GM21825 (cell line): ENCODE measurements at regions not wholly inside any gene's neighbourhood (a gene's known extent, or its start where the extent isn't known, plus 50 kb on each side); places are given as distances from the start of the nearest gene placed in this dataset.
A peak's percentile ranks its signal among the peaks of the same experiment; 100 is the strongest.
"Not testable (repeated sequence)": the region's sequence is repeated elsewhere in the genome, so short reads cannot be mapped to it uniquely, and the experiment has no call there.

ENCODE experiments used
- ATAC-seq: cut with Tn5 transposase; IDR thresholded peaks from one replicate; pipeline ENCODE4 v1.9.1; 2021; ENCODE audit warnings: mild to moderate bottlenecking, moderate library complexity; ENCODE audit not compliant: unreplicated experiment

DNA sequence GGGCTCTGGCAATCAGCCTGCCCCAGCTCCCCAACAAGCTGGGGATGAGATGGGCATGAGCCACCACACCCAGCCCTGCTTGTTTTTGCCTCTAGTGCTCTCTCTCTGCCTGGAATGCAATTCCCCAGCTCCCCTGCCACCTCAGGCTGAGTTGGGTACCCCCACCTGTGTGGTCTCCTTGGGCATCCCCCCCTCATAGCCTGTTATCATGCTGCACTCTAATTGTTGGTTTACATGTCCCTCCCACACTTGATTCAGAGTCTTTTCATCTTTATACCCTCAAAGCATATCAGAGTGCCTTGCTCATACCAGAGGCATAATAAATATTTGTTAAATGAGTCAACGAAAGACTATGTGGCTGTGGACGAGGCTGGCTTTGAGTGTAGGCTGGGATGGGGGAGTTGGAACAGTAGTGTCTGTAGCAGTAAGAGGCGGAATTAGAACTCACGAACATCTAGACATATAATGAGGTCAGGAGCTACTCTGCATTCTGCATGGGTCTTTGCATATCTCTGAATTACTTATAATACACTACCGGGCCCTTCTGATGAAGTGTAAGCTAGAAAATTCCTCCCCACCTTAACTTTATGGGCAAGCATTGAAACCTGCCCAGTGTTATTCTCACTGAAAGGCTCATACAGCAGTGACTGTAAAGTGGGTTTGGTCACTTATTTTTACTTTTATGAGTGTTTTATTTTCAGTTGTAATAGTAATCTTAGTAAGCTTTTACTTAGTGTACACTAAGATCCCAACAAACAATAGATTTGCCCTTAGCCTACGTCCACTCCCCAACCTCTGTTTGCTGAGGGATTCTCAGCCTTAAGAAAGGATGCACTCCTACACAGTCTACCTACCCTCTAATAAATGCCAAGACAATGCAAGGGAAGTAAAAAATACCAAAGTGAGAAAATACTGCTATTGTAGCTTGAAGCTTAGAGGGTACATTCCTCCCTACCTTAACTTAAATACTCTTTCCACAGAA lies 58.7 kb downstream of the EDN1 start:
- ATAC-seq, result no peak

DNA sequence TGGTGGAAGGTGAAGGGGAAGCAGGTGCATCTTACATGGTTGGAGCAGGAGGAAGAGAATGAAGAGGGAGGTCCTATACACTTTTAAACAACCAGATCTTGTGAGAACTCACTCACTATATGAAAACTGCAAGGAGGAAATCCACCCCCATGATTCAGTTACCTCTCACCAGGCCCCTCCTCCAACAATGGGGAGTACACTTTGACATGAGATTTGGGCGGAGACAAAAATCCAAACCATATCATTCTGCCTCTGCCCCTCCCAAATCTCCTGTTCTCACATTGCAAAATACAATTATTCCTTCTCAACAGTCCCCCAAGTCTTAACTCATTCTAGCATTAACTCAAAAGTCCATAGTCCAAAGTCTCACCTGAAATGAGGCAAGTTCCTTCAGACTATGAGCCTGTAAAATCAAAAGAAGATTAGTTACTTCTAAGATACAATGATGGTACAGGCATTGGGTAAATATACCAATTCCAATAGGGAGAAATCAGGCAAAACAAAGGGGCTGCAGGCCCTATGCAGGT lies 60.5 kb downstream of the EDN1 start:
- no peak for ATAC-seq

DNA sequence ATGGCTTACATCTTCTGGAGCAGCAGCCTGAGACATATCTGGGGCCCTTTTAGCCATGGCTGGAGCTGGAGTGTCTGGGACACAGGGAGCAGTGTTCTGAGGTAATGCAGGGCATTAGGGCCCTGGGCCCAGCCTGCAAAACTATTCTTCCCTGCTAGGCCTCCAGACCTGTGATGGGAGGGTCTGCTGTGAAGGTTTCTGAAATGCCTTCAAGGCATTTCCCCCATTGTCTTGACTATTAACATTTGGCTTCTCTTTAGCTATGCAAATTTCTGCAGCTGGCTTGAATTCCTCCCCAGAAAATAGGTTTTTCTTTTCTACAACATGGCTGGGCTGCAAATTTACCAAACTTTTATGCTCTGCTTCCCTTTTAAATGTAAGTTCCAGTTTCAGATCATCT lies 61.5 kb downstream of the EDN1 start:
- no peak for ATAC-seq

DNA sequence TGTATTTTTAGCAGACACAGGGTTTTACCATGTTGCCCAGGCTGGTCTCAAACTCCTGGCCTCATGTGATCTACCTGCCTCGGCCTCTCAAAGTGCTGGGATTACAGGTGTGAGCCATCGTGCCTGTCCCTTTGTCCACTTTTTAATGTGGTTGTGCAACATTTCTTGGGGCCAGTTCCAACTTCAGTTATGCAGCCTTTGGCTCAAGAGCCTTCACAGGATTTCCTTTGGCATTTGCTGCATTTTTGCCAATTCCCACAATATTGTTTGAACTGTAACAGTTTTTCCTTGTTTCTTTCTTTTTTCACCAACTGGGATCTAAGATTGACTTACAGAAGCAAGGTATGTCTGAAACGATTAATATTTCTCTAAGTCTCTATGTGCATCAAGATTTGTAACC lies 63.6 kb downstream of the EDN1 start:
- no peak for ATAC-seq

DNA sequence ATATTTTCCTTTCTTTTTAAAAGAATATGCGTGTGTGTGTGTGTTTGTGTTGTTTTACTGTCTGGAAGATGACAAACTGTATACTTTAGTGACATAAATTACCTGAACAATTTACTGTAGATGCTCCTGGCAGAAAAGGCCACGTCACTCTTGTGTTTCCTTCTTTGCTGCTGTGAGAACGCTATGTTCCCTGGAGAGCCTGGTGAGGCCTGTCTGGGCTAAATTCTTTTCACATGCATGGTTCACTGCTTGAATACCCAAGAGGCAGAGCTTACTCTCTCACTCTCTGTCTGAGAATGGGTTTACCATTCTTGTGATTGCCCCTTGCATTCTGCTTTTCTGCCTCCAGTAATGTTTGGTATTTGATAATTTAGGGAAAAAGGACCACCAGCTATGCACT lies 64.3 kb downstream of the EDN1 start:
- peak; percentile 39 for ATAC-seq

DNA sequence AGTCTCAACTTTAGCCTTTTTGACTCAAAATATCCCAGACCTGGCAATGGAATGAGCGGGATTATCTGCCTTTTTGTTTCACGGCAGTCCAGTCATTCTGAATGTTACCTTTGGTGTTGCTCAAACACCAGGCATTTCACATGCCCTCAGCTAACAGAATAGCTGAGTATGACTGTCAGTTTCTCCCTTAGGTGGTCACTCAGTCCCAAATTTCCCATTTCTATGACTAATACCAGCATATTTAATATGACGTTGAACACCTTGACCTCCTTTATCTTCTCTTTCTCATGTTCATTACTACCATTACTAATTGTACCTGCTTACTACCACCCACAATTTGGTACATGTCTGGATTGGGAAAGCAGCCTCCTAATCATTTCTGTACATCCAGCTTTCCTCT lies 65.2 kb downstream of the EDN1 start:
- no peak for ATAC-seq

DNA sequence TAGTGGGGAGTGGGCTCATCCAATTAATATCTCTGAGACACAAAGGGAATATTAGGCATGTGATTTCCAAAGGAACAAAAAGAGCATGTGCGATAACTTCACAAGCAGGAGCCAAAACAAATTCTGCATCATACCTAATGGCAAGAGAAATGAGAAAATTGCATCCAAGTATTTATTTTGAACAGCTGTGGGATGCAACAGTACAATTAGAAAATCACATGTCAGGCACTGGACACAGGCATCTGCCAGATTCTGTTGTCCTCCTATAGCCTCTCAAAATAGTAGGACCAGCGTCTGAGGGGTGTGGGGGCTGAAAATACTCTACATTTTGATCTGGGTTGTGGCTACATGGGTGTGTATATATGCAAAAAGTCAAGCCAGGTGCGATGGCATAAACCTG lies 66.3 kb downstream of the EDN1 start:
- ATAC-seq, result no peak

DNA sequence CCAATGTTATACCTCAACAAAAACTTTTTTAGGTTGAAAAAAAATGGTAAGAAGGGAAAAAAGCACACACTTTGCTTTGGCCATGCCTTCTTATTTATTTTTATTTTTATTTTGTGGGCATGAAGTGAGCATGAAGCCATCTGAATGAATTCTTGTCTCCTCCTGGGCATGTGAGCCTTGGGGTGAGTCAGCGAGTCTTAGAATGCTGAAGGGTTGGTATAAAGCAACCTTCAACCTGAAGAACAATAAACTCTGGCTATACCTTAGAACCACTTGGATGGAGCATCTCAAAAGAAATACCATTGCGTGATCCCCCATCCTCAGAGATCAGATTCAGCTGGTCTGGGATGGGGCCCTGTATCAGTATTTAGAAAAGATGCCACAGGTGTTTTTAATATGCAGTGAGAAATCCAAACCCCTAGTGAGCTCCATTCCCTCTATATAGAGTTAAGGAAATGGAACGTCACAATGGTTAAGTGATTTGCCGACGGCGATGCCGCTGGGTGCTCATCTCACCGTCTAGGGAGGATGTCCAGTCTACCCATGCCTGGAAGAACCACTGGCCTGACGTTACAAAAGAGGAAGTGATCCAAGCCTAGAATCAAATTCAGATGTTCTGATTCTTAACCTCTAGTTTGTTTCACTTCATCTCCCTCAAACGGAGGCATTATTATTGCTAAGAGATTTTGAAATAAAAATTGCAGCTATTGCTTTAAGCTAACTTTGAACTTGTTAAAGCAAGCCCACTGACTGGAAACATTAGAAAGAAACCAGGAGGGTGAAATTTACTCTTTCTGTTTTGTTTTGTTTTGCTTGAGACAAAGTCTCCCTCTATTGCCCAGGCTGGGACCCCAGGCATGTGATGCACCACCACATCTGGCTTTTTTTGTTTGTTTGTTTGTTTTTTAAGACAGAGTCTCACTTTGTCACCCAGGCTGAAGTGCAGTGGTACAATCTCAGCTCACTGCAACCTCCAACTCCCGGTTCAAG lies 67.1 kb downstream of the EDN1 start:
- ATAC-seq, result peak; percentile 65

DNA sequence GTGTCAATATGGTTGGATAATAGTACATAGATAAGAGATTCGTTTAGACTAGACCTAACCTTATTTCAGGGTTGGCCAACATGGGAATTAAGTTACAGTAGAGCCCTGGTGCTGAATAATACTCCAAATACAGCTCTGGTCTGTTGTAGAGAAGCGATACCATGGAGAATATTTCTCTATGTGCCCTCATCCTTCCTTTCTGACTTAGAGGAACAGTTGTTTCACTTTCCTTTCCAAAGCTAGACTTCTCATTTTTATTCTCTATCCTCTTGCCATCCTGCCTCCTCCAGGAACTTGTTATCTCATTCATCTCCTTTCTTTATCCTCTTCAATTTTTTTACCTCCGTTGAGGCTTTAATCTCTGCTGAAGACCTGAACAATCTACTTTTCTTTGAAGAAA lies 68.9 kb downstream of the EDN1 start:
- no peak for ATAC-seq

DNA sequence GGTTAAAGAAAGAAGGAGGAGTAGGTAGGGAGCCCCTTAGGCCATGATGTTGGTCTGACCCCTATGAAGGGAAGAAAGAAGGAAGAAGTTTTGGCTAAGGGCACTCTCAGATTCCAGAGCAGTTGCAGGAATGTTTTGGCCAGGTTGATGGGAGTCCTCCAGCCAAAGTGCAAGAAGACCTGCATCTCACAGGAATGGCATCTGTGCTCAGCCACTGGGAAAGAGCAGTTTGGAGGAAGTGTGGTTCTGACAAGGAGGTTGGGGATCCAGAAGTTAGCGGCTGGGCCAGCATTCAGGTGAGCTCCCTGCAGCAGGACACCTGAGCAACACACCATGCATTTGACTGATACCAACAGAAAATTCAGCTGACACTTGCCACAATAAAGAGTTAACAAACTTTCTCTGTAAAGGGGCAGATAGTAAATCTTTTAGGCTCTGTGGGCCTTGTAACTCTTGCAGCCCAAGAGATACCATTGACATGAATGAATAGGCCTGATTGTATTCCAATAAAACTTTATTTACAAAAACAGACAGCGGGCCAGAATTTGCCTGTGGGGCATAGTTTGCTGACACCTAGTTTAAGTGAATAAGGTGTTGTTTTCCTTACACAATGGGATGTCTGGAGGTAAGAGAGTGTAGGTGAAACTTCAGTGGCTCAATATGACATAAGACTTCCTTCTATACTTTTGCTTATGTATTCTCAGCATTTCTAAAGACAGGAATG lies 71.0 kb downstream of the EDN1 start:
- ATAC-seq, result no peak

DNA sequence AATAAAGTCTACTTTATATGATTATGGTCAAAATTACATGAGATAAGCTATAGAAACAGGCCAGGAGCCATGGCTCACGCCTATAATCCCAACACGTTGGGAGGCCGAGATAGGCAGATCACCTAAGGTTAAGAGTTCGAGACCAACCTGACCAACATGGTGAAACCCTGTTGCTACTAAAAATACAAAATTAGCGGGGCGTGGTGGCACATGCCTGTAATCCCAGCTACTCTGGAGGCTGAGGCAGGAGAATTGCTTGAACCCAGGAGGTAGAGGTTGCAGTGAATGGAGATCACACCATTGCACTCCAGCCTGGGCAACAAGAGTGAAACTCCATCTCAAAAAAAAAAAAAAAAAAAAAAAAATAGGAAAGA lies 73.1 kb downstream of the EDN1 start:
- ATAC-seq, result not testable (repeated sequence)

DNA sequence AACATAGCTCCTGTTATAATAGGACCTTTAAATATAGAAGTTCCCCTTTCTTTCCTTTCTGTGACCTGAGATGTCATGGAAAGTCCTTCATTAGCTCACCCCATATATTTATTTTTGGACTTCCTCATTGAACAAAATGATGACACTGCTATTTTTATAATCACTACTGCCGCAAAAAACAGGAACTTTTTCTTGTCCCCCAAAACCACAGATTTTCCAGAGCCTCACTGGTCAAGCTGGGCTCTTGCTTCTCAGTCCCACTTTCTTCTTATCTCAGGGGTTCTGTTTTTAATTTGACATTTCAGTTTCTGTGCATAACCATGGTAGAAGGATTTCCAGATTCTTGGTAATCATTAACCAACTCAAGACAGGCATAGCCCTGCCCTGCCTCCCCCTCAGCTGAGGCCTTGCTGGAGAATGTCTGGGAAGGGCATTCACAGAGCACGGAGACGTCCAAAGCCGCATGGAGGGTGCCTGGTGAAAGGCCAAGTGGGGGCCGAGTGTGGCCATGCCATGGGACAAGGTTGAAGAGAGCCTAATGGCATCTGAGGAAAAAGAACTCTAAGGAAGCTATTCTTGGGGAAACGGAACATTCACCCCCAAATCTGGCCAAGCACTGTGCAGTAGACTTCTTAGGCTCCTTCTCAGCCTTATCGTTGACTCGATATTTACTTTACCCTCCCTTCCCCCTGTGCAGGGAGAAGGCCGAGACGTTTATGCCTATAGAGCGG lies 73.7 kb downstream of the EDN1 start:
- peak; percentile 69 for ATAC-seq

DNA sequence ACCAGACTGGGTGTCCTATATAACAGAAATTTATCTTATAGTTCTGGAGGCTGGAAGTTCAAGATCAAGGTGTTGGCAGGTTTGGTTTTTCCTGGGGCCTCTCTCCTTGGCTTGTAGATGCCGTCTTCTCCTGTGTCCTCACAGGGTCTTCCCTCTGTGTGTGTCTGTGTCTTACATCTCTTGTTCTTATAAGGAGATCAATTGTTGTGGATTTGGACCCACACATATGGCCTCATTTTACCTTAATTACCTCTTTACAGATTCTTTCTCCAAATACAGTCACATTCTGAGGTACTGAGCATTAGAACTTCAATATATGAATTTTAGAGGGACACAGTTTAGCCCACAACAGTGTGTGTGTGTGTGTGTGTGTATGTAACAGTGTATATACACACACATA lies 74.5 kb downstream of the EDN1 start:
- ATAC-seq, result no peak

DNA sequence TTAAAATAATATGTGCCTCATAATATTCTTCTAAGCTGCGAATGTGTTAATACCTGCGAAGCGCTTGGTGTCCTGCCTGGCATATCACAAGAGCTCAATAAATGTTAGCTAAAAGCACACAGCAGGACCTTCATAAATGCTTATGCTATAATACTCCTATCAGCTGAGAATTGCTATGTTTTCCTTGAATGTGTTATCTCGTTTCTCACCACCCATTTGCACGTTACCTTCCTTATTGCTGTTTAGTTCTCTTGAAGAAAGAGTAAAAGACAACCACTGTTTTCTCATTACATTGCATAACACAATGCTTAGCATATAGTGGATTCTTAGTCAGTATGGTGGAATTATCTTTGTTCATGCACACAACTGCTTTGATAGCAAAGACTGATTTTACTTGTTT lies 76.6 kb downstream of the EDN1 start:
- no peak for ATAC-seq

DNA sequence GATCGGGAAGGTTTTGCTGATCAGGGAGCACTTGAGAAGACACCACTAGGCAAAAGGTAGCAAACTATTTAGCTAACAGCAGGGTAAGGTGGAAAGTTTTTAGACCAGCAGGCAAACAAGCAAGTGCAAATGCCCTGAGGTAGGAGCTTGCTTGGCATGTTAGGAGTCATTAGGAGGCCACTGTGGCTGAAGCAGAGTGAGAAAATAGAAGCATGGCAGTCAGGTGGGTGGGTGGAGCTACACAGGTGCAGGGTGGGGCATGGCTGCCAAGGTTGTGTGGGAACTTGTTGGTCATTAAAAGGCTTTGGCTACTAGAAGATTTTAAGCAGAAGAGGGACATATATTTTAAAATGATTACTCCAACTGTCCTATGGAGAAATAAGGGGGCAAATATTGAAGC lies 77.3 kb downstream of the EDN1 start:
- ATAC-seq, result no peak

DNA sequence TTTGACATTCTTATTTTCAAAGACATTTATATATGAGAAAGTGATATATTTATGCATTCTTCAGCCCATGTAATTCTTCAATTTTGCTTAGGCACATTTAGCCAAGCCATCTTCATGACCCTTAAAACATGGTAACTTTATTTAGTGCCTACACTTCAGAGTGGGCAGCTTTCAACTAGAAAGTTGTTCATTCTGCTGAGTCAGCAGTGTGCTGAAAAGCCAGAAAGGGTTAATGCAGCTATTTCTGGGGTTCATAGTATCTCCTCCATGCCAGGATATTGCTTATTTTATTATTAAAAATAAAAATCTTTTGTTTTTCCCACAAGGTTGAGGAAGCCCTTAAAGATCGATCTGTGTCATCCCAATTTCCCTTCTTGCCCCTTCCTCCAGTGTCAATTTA lies 79.2 kb downstream of the EDN1 start:
- ATAC-seq, result no peak

DNA sequence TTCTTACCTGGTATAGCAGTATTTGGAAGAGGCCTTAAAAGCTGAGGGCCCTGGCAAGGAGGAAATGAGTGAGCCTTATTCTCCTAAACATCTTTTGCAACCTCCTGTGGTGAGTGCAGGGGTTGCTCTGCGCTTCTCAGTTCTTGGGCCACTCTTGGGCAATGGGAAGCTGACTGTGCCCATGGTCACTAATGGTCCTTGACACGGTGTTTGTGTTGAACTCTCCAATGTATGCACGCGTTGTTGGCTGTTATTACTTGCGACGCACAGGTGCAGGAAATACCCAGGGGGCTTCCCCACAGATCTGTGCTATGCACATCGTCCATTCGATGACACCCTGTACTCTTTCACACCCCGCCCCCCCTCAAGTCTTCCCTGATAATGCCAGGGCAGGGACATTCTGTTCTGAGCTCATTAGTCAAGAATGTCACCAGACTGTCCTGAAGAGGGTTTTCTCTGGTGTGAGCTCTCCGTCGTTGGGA lies 79.7 kb downstream of the EDN1 start:
- ATAC-seq, result peak; percentile 56

DNA sequence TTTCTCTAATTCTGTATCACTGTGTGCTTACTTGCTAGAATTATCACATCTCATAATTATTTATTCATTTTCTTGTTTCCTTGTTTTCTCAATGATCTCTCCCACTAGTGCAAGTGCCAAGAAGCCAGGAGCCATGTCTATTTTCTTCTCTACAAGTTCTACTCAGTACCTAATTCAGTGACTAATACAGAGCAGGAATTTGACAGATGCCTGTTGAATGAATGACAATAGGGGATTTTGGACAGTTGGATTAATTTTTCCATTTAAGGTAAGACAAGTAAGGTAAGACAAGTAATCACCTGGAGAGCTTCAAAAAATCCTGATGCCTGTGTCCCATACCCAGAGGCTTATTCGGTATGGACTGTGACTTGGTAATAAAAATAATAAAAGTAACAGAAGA lies 81.0 kb downstream of the EDN1 start:
- ATAC-seq, result peak; percentile 11

DNA sequence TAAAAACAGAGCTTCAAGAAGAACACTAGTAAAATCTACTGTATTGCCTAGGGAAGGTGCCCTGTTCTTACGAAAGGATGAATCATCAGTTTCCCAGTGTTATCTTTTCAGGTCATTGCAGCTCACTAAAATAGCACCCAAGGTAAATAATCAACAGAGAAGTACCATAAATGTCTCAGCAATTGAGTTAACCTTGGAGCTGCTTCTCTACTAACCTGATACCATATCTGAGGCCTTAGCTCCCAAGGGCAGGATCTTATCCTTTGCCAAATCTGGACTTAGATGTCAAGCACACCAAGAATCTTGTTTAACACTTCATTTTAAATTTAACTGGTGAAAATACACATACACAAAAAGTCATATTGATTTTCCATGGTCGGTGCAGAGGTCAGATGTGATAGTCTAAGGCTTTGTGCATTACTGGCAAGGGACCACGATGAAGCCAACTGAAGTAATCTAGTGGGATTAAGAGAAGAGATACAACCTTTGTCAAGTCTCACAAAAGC lies 81.5 kb downstream of the EDN1 start:
- peak; percentile 64 for ATAC-seq

DNA sequence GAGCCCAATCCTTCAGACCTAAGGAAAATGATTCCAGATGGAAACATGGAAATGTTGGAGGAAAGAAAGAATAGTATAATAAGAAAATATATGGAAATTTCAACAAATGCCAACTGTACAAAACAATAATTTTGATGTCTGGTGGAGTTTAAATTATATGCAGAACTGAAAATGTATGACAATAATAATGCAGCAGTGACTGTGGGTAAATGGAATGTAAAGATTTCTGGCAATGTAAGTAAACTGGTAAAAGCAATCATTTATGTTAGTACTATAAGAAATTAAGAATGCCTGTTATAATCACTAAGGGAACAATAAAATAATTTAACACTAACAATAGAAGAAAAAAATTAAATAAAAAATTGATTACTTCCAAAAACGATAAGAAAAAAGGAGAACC lies 89.0 kb downstream of the EDN1 start:
- no peak for ATAC-seq
